Left ventricle myocardium inferior (tissue), 1 donor: ENCODE measurements at regions not wholly inside any gene's neighbourhood (a gene's known extent, or its start where the extent isn't known, plus 50 kb on each side); places are given as distances from the start of the nearest gene placed in this dataset.

Experiments used
- DNase-seq: peaks from one replicate; pipeline ENCODE4 v3.0.0-alpha.2; 2020
- H3K27ac ChIP-seq: fragments of 200-600 bp; replicated peaks from 2 replicates; pipeline ENCODE4 v1.8.0; 2021
- H3K27me3 ChIP-seq: fragments of 200-600 bp; 2 replicates; pipeline ENCODE4 v1.8.0; 2021; ENCODE audit warnings: low read depth
- H3K36me3 ChIP-seq: fragments of 200-600 bp; 2 replicates; pipeline ENCODE4 v1.8.0; 2021
- H3K4me1 ChIP-seq: fragments of 200-600 bp; 2 replicates; pipeline ENCODE4 v1.8.0; 2021
- H3K4me3 ChIP-seq: fragments of 200-600 bp; 2 replicates; pipeline ENCODE4 v1.8.0; 2021; ENCODE audit warnings: mild to moderate bottlenecking, moderate library complexity
- H3K9me3 ChIP-seq: fragments of 200-600 bp; replicated peaks from 2 replicates; pipeline ENCODE4 v1.8.0; 2021
- CTCF ChIP-seq: fragments of 200-600 bp; IDR thresholded peaks from 2 replicates; pipeline ENCODE4 v1.8.0; 2021; ENCODE audit warnings: antibody characterized with exemption, mild to moderate bottlenecking, borderline replicate concordance
- intact Hi-C: fragments of 100-400 bp; cut with micrococcal nuclease; formaldehyde crosslinking; loops from one replicate; pipeline ENCODE4 v1.11.0; 2022
- donor health status: DM: no; HTN: yes; CAD: no; lungs with severe emphysema.

- no peak for TF ChIP-seq CTCF
- no peak overlapping the region for H3K27ac ChIP-seq
- H3K27me3 ChIP-seq: no peaks in the 10 kb centered on the region
- H3K36me3 ChIP-seq: no peaks in the 10 kb centered on the region
- no peaks in the 10 kb centered on the region for H3K9me3 ChIP-seq
- DNase-seq: no peak
- H3K4me1 ChIP-seq: peaks cover 6% of the 10 kb centered on the region
- intact Hi-C loops: no loop called here
- no peak overlapping the region for H3K4me3 ChIP-seq
These were observed 134.7 kb downstream of the KLF13 start for GRCh38 chr15:31461375-31461774.

GRCh38 chr15:31461911-31462480 lies 135.4 kb downstream of the KLF13 start:
- no peak overlapping the region for H3K27ac ChIP-seq
- no peak for TF ChIP-seq CTCF
- H3K27me3 ChIP-seq: no peaks in the 10 kb centered on the region
- H3K4me3 ChIP-seq: no peak overlapping the region
- H3K36me3 ChIP-seq: no peaks in the 10 kb centered on the region
- H3K4me1 ChIP-seq: peaks cover 6% of the 10 kb centered on the region
- intact Hi-C loops: no loop called here
- no peaks in the 10 kb centered on the region for H3K9me3 ChIP-seq
- DNase-seq: no peak

- no peak for TF ChIP-seq CTCF
- no peak overlapping the region for H3K4me3 ChIP-seq
- peaks cover 6% of the 10 kb centered on the region for H3K4me1 ChIP-seq
- no peak overlapping the region for H3K27ac ChIP-seq
- no peak for DNase-seq
- intact Hi-C loops: no loop called here
- no peaks in the 10 kb centered on the region for H3K9me3 ChIP-seq
- H3K27me3 ChIP-seq: no peaks in the 10 kb centered on the region
- H3K36me3 ChIP-seq: no peaks in the 10 kb centered on the region
These were observed 137.0 kb downstream of the KLF13 start for GRCh38 chr15:31463521-31464102.

GRCh38 chr15:31464216-31465082 lies 137.8 kb downstream of the KLF13 start:
- peaks cover 6% of the 10 kb centered on the region for H3K4me1 ChIP-seq
- no peak overlapping the region for H3K4me3 ChIP-seq
- no peaks in the 10 kb centered on the region for H3K9me3 ChIP-seq
- H3K27me3 ChIP-seq: no peaks in the 10 kb centered on the region
- no peak for TF ChIP-seq CTCF
- H3K27ac ChIP-seq: no peak overlapping the region
- DNase-seq: no peak
- intact Hi-C loops: no loop called here
- no peaks in the 10 kb centered on the region for H3K36me3 ChIP-seq

- no peak for DNase-seq
These were observed 138.7 kb downstream of the KLF13 start for GRCh38 chr15:31465083-31465955.

More at GRCh38 chr15:31465083-31465955, 138.7 kb downstream of the KLF13 start:
- no peak overlapping the region for H3K27ac ChIP-seq
- no peaks in the 10 kb centered on the region for H3K36me3 ChIP-seq
- no peaks in the 10 kb centered on the region for H3K9me3 ChIP-seq
- intact Hi-C loops: no loop called here
- no peak overlapping the region for H3K4me3 ChIP-seq
- H3K4me1 ChIP-seq: peaks cover 6% of the 10 kb centered on the region
- H3K27me3 ChIP-seq: no peaks in the 10 kb centered on the region
- TF ChIP-seq CTCF: no peak
